HG03103 (cell line): ENCODE measurements at regions not wholly inside any gene's neighbourhood (a gene's known extent, or its start where the extent isn't known, plus 50 kb on each side); places are given as distances from the start of the nearest gene placed in this dataset.

ENCODE experiments used
- ATAC-seq: cut with Tn5 transposase; IDR thresholded peaks from one replicate; pipeline ENCODE4 v1.9.1; 2021; ENCODE audit warnings: low read depth; ENCODE audit not compliant: unreplicated experiment

GRCh38 chr11:28476864-28477263 lies 368.7 kb downstream of the METTL15 start:
- ATAC-seq = no peak

GRCh38 chr11:28476049-28476448 lies 367.9 kb downstream of the METTL15 start:
- no peak for ATAC-seq

GRCh38 chr11:28472904-28473303 lies 364.7 kb downstream of the METTL15 start:
- no peak for ATAC-seq

GRCh38 chr11:28471537-28471936 lies 363.3 kb downstream of the METTL15 start:
- ATAC-seq = no peak

GRCh38 chr11:28470180-28470579 lies 362.0 kb downstream of the METTL15 start:
- no peak for ATAC-seq

- ATAC-seq = no peak
Measured at GRCh38 chr11:28466506-28466905, 358.3 kb downstream of the METTL15 start.

GRCh38 chr11:28464252-28464867 lies 356.2 kb downstream of the METTL15 start:
- ATAC-seq = no peak

GRCh38 chr11:28463826-28464225 lies 355.6 kb downstream of the METTL15 start:
- ATAC-seq = no peak

- ATAC-seq = no peak
Measured at GRCh38 chr11:28461846-28462245, 353.7 kb downstream of the METTL15 start.

GRCh38 chr11:28461338-28461737 lies 353.1 kb downstream of the METTL15 start:
- ATAC-seq = no peak

GRCh38 chr11:28460348-28460747 lies 352.2 kb downstream of the METTL15 start:
- ATAC-seq = no peak

GRCh38 chr11:28459912-28460311 lies 351.7 kb downstream of the METTL15 start:
- ATAC-seq = no peak

- no peak for ATAC-seq
Measured at GRCh38 chr11:28457481-28458065, 349.4 kb downstream of the METTL15 start.

- no peak for ATAC-seq
Measured at GRCh38 chr11:28448186-28448585, 340.0 kb downstream of the METTL15 start.

GRCh38 chr11:28447226-28447625 lies 339.0 kb downstream of the METTL15 start:
- ATAC-seq = no peak

- ATAC-seq = no peak
Measured at GRCh38 chr11:28442131-28442530, 333.9 kb downstream of the METTL15 start.

- ATAC-seq = no peak
Measured at GRCh38 chr11:28439403-28439802, 331.2 kb downstream of the METTL15 start.

- ATAC-seq = no peak
Measured at GRCh38 chr11:28420099-28420498, 311.9 kb downstream of the METTL15 start.

GRCh38 chr11:28417601-28418323 lies 309.6 kb downstream of the METTL15 start:
- no peak for ATAC-seq

- ATAC-seq = no peak
Measured at GRCh38 chr11:28412029-28412428, 303.8 kb downstream of the METTL15 start.

GRCh38 chr11:28401446-28401845 lies 293.3 kb downstream of the METTL15 start:
- ATAC-seq = no peak
